ENCODE measurements at regions not wholly inside any gene's neighbourhood (a gene's known extent, or its start where the extent isn't known, plus 50 kb on each side); places are given as distances from the start of the nearest gene placed in this dataset.

DNA sequence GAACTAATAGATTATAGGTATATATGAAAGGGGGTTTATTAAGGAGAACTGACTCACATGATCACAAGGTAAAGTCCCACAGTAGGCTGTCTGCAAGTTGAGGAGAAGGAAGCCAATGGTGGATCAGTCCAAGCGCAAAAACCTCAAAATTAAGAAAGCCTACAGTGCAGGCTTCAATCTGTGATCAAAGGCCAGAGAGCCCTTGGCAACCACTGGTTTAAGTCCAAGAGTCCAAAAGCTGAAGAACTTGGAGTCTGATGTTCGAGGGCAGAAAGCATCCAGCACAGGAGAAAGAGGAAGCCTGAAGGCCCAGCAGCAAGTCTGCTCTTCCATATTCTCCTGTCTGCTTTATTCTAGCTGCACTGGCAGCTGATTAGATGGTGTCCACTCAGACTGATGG lies 721.3 kb upstream of the PCDH9 start:
- Histone ChIP-seq H3K4me1 (ENCODE audit: control insufficient read depth, insufficient read depth, low read length) (no peaks in the 10 kb centered on the region), H3K36me3 (ENCODE audit: control insufficient read depth, insufficient read depth, low read length) (no peaks in the 10 kb centered on the region), H3K4me3 (ENCODE audit: low read depth in 2 of 2, low read length in 2 of 2) (no peak overlapping the region), H3K27ac (ENCODE audit: low read length) (no peak overlapping the region), H3K9me3 (ENCODE audit: control insufficient read depth, insufficient read depth, low read depth, low read length) (no peaks in the 10 kb centered on the region), H3K27me3 (ENCODE audit: control insufficient read depth, insufficient read depth, low read length) (no peaks in the 10 kb centered on the region)
- ChIA-PET POLR2A (no interaction called here), CTCF (no interaction called here)
- TF ChIP-seq CTCF (IDR thresholded peaks at IDR 0.05): no peak
- TF ChIP-seq, protein P1, sequence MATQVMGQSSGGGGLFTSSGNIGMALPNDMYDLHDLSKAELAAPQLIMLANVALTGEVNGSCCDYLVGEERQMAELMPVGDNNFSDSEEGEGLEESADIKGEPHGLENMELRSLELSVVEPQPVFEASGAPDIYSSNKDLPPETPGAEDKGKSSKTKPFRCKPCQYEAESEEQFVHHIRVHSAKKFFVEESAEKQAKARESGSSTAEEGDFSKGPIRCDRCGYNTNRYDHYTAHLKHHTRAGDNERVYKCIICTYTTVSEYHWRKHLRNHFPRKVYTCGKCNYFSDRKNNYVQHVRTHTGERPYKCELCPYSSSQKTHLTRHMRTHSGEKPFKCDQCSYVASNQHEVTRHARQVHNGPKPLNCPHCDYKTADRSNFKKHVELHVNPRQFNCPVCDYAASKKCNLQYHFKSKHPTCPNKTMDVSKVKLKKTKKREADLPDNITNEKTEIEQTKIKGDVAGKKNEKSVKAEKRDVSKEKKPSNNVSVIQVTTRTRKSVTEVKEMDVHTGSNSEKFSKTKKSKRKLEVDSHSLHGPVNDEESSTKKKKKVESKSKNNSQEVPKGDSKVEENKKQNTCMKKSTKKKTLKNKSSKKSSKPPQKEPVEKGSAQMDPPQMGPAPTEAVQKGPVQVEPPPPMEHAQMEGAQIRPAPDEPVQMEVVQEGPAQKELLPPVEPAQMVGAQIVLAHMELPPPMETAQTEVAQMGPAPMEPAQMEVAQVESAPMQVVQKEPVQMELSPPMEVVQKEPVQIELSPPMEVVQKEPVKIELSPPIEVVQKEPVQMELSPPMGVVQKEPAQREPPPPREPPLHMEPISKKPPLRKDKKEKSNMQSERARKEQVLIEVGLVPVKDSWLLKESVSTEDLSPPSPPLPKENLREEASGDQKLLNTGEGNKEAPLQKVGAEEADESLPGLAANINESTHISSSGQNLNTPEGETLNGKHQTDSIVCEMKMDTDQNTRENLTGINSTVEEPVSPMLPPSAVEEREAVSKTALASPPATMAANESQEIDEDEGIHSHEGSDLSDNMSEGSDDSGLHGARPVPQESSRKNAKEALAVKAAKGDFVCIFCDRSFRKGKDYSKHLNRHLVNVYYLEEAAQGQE (IDR thresholded peaks at IDR 0.05; ENCODE audit: insufficient read depth in 1 of 2, low read depth in 2 of 2, low read length in 1 of 2): no peak
- intact Hi-C loops (cut with micrococcal nuclease; ENCODE audit: unreplicated experiment) (no loop called here), in situ Hi-C loops (cut with HindIII; ENCODE audit: low pct_unique_long_range_greater_than_20kb, low sequenced_read_pairs) (no loop called here)
- BruUV-seq (replicated peaks): no TSS peak
- ATAC-seq (no peak), DNase-seq (ENCODE audit: low read depth, low spot score) (no peak)

- no peak for DNase-seq (ENCODE audit: low read depth, low spot score)
- ChIA-PET CTCF (no interaction called here), POLR2A (no interaction called here)
- in situ Hi-C loops (cut with HindIII; ENCODE audit: low pct_unique_long_range_greater_than_20kb, low sequenced_read_pairs): no loop called here
- no peak for ATAC-seq
- H3K27me3 ChIP-seq (ENCODE audit: control insufficient read depth, insufficient read depth, low read length): no peaks in the 10 kb centered on the region
- BruUV-seq (replicated peaks): no TSS peak
- intact Hi-C loops (cut with micrococcal nuclease; ENCODE audit: unreplicated experiment): no loop called here
- H3K27ac ChIP-seq (ENCODE audit: low read length): no peak overlapping the region
- no peaks in the 10 kb centered on the region for H3K36me3 ChIP-seq (ENCODE audit: control insufficient read depth, insufficient read depth, low read length)
- H3K4me3 ChIP-seq (ENCODE audit: low read depth in 2 of 2, low read length in 2 of 2): no peak overlapping the region
- H3K9me3 ChIP-seq (ENCODE audit: control insufficient read depth, insufficient read depth, low read depth, low read length): no peaks in the 10 kb centered on the region
- no peaks in the 10 kb centered on the region for H3K4me1 ChIP-seq (ENCODE audit: control insufficient read depth, insufficient read depth, low read length)
- TF ChIP-seq SIN3A (IDR thresholded peaks at IDR 0.05; ENCODE audit: borderline replicate concordance, insufficient read depth, low read depth, low read length): no peak
- no peak for TF ChIP-seq TCF7L2 (IDR thresholded peaks at IDR 0.05; ENCODE audit: low read depth, low read length)
- no peak for TF ChIP-seq POLR2AphosphoS5 (IDR thresholded peaks at IDR 0.05; ENCODE audit: low read depth, low read length)
- TF ChIP-seq CTCF (IDR thresholded peaks at IDR 0.05): no peak
- TF ChIP-seq, protein P1 (IDR thresholded peaks at IDR 0.05; ENCODE audit: insufficient read depth in 1 of 2, low read depth in 2 of 2, low read length in 1 of 2): no peak
Observed at GRCh38 chr13:67950603-67951002, 720.5 kb upstream of the PCDH9 start.
